ENCODE measurements at regions not wholly inside any gene's neighbourhood (a gene's known extent, or its start where the extent isn't known, plus 50 kb on each side); places are given as distances from the start of the nearest gene placed in this dataset.

GRCh38 chr2:64400105-64400728 lies 53.7 kb upstream of the LGALSL start:
- TF ChIP-seq CTCF (conservative IDR thresholded peaks at IDR 0.05 in 1 of 2, IDR thresholded peaks at IDR 0.05 in 1 of 2; ENCODE audit: low read depth in 1 of 2, low read length in 2 of 2) (no peak), EZH2 (IDR thresholded peaks at IDR 0.05; ENCODE audit: low read length, missing control alignments) (no peak)

Measured in fibroblast of lung (primary cell).